GM23248 (cell line): ENCODE measurements at regions not wholly inside any gene's neighbourhood (a gene's known extent, or its start where the extent isn't known, plus 50 kb on each side); places are given as distances from the start of the nearest gene placed in this dataset.
"Not testable (repeated sequence)": the region's sequence is repeated elsewhere in the genome, so short reads cannot be mapped to it uniquely, and the experiment has no call there.

ENCODE experiments used
- DNase-seq: peaks from one replicate; pipeline ENCODE4 v3.0.0-alpha.2; 2015
- H2AFZ ChIP-seq: fragments of 200-600 bp; sonication (generic); 2 replicates; pipeline ENCODE4 v1.6.1; 2016; ENCODE audit warnings: antibody characterized with exemption
- H3F3A ChIP-seq: fragments of 200-600 bp; sonication (generic); 2 replicates; pipeline ENCODE4 v1.6.1; 2016; ENCODE audit warnings: mild to moderate bottlenecking, antibody characterized with exemption, mixed run types; ENCODE audit not compliant: insufficient read depth
- H3K27ac ChIP-seq: fragments of 200-600 bp; sonication (generic); 2 replicates; pipeline ENCODE4 v1.5.1; 2016; ENCODE audit warnings: mild to moderate bottlenecking
- H3K27me3 ChIP-seq: fragments of 200-600 bp; sonication (generic); replicated peaks from 2 replicates; pipeline ENCODE4 v1.6.1; 2016; ENCODE audit warnings: mild to moderate bottlenecking; ENCODE audit not compliant: insufficient read depth
- H3K36me3 ChIP-seq: fragments of 200-600 bp; sonication (generic); 2 replicates; pipeline ENCODE4 v1.6.1; 2016; ENCODE audit warnings: low read depth, mild to moderate bottlenecking
- H3K4me1 ChIP-seq: fragments of 200-600 bp; sonication (generic); 2 replicates; pipeline ENCODE4 v1.6.1; 2016; ENCODE audit warnings: mild to moderate bottlenecking; ENCODE audit not compliant: insufficient read depth
- H3K4me2 ChIP-seq: fragments of 200-600 bp; sonication (generic); one replicate; pipeline ENCODE4 v1.6.1; 2016; ENCODE audit warnings: mild to moderate bottlenecking; ENCODE audit not compliant: unreplicated experiment
- H3K4me3 ChIP-seq: fragments of 200-600 bp; sonication (generic); 2 replicates; pipeline ENCODE4 v1.5.1; 2016; ENCODE audit warnings: mild to moderate bottlenecking
- H3K79me2 ChIP-seq: fragments of 200-600 bp; sonication (generic); 2 replicates; pipeline ENCODE4 v1.6.1; 2016; ENCODE audit warnings: mild to moderate bottlenecking; ENCODE audit not compliant: insufficient read depth
- H3K9ac ChIP-seq: fragments of 200-600 bp; sonication (generic); 2 replicates; pipeline ENCODE4 v1.6.1; 2016; ENCODE audit warnings: mild to moderate bottlenecking
- H3K9me2 ChIP-seq: fragments of 200-600 bp; sonication (generic); 2 replicates; pipeline ENCODE4 v1.6.1; 2016; ENCODE audit warnings: mixed run types, mild to moderate bottlenecking, moderate library complexity; ENCODE audit not compliant: insufficient read depth
- H3K9me3 ChIP-seq: fragments of 200-600 bp; sonication (generic); one replicate; pipeline ENCODE4 v1.6.1; 2017; ENCODE audit warnings: low read depth
- H4K20me1 ChIP-seq: fragments of 200-600 bp; sonication (generic); 2 replicates; pipeline ENCODE4 v1.6.0; 2016; ENCODE audit not compliant: insufficient read depth
- EZH2 ChIP-seq: fragments of 200-600 bp; sonication (generic); IDR thresholded peaks from 2 replicates; pipeline ENCODE4 v1.6.1; 2018; ENCODE audit warnings: antibody characterized with exemption, mild to moderate bottlenecking; ENCODE audit not compliant: insufficient read depth, poor library complexity, severe bottlenecking
- EZH2phosphoT487 ChIP-seq: fragments of 200-600 bp; sonication (generic); IDR thresholded peaks from 2 replicates; pipeline ENCODE4 v1.6.1; 2018; ENCODE audit warnings: antibody characterized with exemption, moderate library complexity, mild to moderate bottlenecking, low read depth; ENCODE audit not compliant: insufficient read depth
- WGBS, 2 experiments: methylation state at CpG; one replicate each; pipeline ENCODE4 v1.1.6; 2015 to 2017; ENCODE audit warnings: low lambda C conversion rate in 2 of 2, low coverage in 1 of 2; ENCODE audit errors: missing lambda C conversion rate in 2 of 2; 5-methylcytosine and 5-hydroxymethylcytosine counted together
- in situ Hi-C: fragments of 300-500 bp; cut with MboI; formaldehyde crosslinking; loops from 2 replicates; pipeline ENCODE4 v1.15.0; 2020

- no peaks in the 10 kb centered on the region for H3K27me3 ChIP-seq
- no peak overlapping the region for H3K4me2 ChIP-seq
- H3K9me2 ChIP-seq: no peaks in the 10 kb centered on the region
- WGBS, 2 experiments: 39 to 42% methylated on average over 6 of the region's 6 CpGs
- H2AFZ ChIP-seq: no peak overlapping the region
- no peaks in the 10 kb centered on the region for H4K20me1 ChIP-seq
- H3K36me3 ChIP-seq: no peaks in the 10 kb centered on the region
- no peaks in the 10 kb centered on the region for H3K79me2 ChIP-seq
- in situ Hi-C loops: no loop called here
- no peak overlapping the region for H3K27ac ChIP-seq
- no peaks in the 10 kb centered on the region for H3K9me3 ChIP-seq
- no peak overlapping the region for H3K4me3 ChIP-seq
- no peaks in the 10 kb centered on the region for H3F3A ChIP-seq
- no peak for DNase-seq
- no peak overlapping the region for H3K9ac ChIP-seq
- no peaks in the 10 kb centered on the region for H3K4me1 ChIP-seq
- no peak for TF ChIP-seq EZH2
- no peak for TF ChIP-seq EZH2phosphoT487
Measured at GRCh38 chr14:65981192-65981843, 504.9 kb upstream of the CCDC196 start.

GRCh38 chr14:65986041-65986440, 500.1 kb upstream of the CCDC196 start:
- Histone ChIP-seq H3K4me3 (no peak overlapping the region), H4K20me1 (no peaks in the 10 kb centered on the region), H2AFZ (no peak overlapping the region), H3K9me3 (no peaks in the 10 kb centered on the region), H3K9me2 (no peaks in the 10 kb centered on the region), H3K27ac (no peak overlapping the region), H3K27me3 (peaks cover 6% of the 10 kb centered on the region), H3K36me3 (no peaks in the 10 kb centered on the region), H3K4me1 (no peaks in the 10 kb centered on the region), H3K79me2 (no peaks in the 10 kb centered on the region), H3K9ac (no peak overlapping the region), H3K4me2 (no peak overlapping the region), H3F3A (no peaks in the 10 kb centered on the region)
- no peak for DNase-seq
- 0 to 3% methylated on average over 1 of the region's 1 CpG for WGBS, 2 experiments
- no peak for TF ChIP-seq EZH2phosphoT487
- no peak for TF ChIP-seq EZH2
- in situ Hi-C loops: no loop called here

- Histone ChIP-seq H3K4me2 (no peak overlapping the region), H2AFZ (no peak overlapping the region), H3K9me2 (no peaks in the 10 kb centered on the region), H4K20me1 (no peaks in the 10 kb centered on the region), H3K4me3 (no peak overlapping the region), H3K4me1 (no peaks in the 10 kb centered on the region), H3F3A (no peaks in the 10 kb centered on the region), H3K79me2 (no peaks in the 10 kb centered on the region), H3K27me3 (peaks cover 6% of the 10 kb centered on the region), H3K36me3 (no peaks in the 10 kb centered on the region), H3K9me3 (no peaks in the 10 kb centered on the region), H3K27ac (no peak overlapping the region), H3K9ac (no peak overlapping the region)
- in situ Hi-C loops: no loop called here
- TF ChIP-seq EZH2phosphoT487 (no peak), EZH2 (no peak)
- DNase-seq: no peak
Measured at GRCh38 chr14:65989981-65990380, 496.2 kb upstream of the CCDC196 start.

- no peaks in the 10 kb centered on the region for H3F3A ChIP-seq
- WGBS, 2 experiments: 25 to 27% methylated on average over 2 of the region's 2 CpGs
- in situ Hi-C loops: no loop called here
- no peaks in the 10 kb centered on the region for H3K36me3 ChIP-seq
- TF ChIP-seq EZH2phosphoT487 (no peak), EZH2 (no peak)
- H3K4me3 ChIP-seq: no peak overlapping the region
- no peaks in the 10 kb centered on the region for H3K9me2 ChIP-seq
- no peak overlapping the region for H3K4me2 ChIP-seq
- no peak overlapping the region for H2AFZ ChIP-seq
- no peaks in the 10 kb centered on the region for H4K20me1 ChIP-seq
- no peak for DNase-seq
- H3K27ac ChIP-seq: no peak overlapping the region
- H3K4me1 ChIP-seq: no peaks in the 10 kb centered on the region
- no peaks in the 10 kb centered on the region for H3K79me2 ChIP-seq
- H3K27me3 ChIP-seq: peaks cover 8% of the 10 kb centered on the region
- H3K9me3 ChIP-seq: no peaks in the 10 kb centered on the region
- H3K9ac ChIP-seq: no peak overlapping the region
Measured at GRCh38 chr14:65991104-65991503, 495.1 kb upstream of the CCDC196 start.

GRCh38 chr14:65991935-65992334, 494.2 kb upstream of the CCDC196 start:
- H3K9me2 ChIP-seq, H3K4me3 ChIP-seq, DNase-seq, H3K27me3 ChIP-seq, H3K9me3 ChIP-seq, H3K9ac ChIP-seq, H3K4me1 ChIP-seq, H3K79me2 ChIP-seq, H3K36me3 ChIP-seq, H4K20me1 ChIP-seq, H3F3A ChIP-seq, H3K4me2 ChIP-seq, H3K27ac ChIP-seq, in situ Hi-C loops, H2AFZ ChIP-seq: not testable (repeated sequence)
- WGBS, 2 experiments: 26 to 40% methylated on average over 1 of the region's 1 CpG
